Gastrocnemius medialis (tissue), 4 donors: ENCODE measurements at regions not wholly inside any gene's neighbourhood (a gene's known extent, or its start where the extent isn't known, plus 50 kb on each side); places are given as distances from the start of the nearest gene placed in this dataset.
"Not testable (repeated sequence)": the region's sequence is repeated elsewhere in the genome, so short reads cannot be mapped to it uniquely, and the experiment has no call there.

Experiments used
- ATAC-seq, 2 donors: fragments of 150-250 bp; one replicate each; pipeline ENCODE4 v1.9.1; 2016
- DNase-seq, 2 donors: peaks; one replicate each; pipeline ENCODE4 v3.0.0-alpha.2; 2019
- H3K27ac ChIP-seq, 4 donors: fragments of 200-600 bp; sonication (generic); 1 replicate in 1 of 4; 2 replicates in 3 of 4; pipeline ENCODE4 v1.5.1; 2016 to 2018; ENCODE audit warnings: mild to moderate bottlenecking in 2 of 4, moderate library complexity in 1 of 4
- H3K27me3 ChIP-seq, 3 donors: fragments of 200-600 bp; sonication (generic) in 2 of 3; 1 replicate in 1 of 3; 2 replicates in 2 of 3; pipeline versions ENCODE4 v1.5.1 to v1.6.0; 2016 to 2019; ENCODE audit warnings: mild to moderate bottlenecking in 1 of 3, moderate library complexity in 1 of 3
- H3K36me3 ChIP-seq, 2 donors: fragments of 200-600 bp; sonication (generic) in 1 of 2; one replicate each; pipeline ENCODE4 v1.5.1; 2017 to 2018
- H3K4me1 ChIP-seq, 2 donors: fragments of 200-600 bp; sonication (generic) in 1 of 2; one replicate each; pipeline ENCODE4 v1.5.1; 2016 to 2017; ENCODE audit warnings: mild to moderate bottlenecking in 2 of 2
- H3K4me3 ChIP-seq, 4 donors: fragments of 200-600 bp; sonication (generic) in 3 of 4; 1 replicate in 1 of 4; 2 replicates in 3 of 4; pipeline ENCODE4 v1.5.1; 2016 to 2019; ENCODE audit warnings: mild to moderate bottlenecking in 2 of 4
- H3K9me3 ChIP-seq, 3 donors: fragments of 200-600 bp; sonication (generic) in 2 of 3; 1 replicate in 1 of 3; 2 replicates in 2 of 3; pipeline ENCODE4 v1.5.1; 2016 to 2019
- POLR2A ChIP-seq, 2 donors: fragments of 450-650 bp; IDR thresholded peaks; one replicate each; pipeline ENCODE4 v1.6.1; 2017; ENCODE audit warnings: antibody characterized with exemption in 2 of 2, mild to moderate bottlenecking in 2 of 2, moderate library complexity in 2 of 2
- in situ Hi-C, 4 donors: fragments of 200-750 bp; cut with MboI; loops; one replicate each; pipeline versions ENCODE4 v1.15.0 to v1.8.0; 2017; ENCODE audit warnings: low sequenced_read_pairs in 4 of 4
- intact Hi-C: fragments of 100-400 bp; cut with DNase I; formaldehyde crosslinking; loops from one replicate; pipeline ENCODE4 v1.15.1; 2023; ENCODE audit warnings: low total_unique reads
- TF ChIP-seq, protein P1 (sequence below), 5 experiments: fragments of 450-650 bp in 3 of 5; fragments of 200-600 bp in 2 of 5; sonication (generic) in 2 of 5; IDR thresholded peaks in 4 of 5; conservative IDR thresholded peaks in 1 of 5; 1 replicate in 4 of 5; 2 replicates in 1 of 5; pipeline ENCODE4 v1.5.1; 2016 to 2019; ENCODE audit warnings: antibody characterized with exemption in 5 of 5, mild to moderate bottlenecking in 3 of 5, moderate library complexity in 3 of 5

DNA sequence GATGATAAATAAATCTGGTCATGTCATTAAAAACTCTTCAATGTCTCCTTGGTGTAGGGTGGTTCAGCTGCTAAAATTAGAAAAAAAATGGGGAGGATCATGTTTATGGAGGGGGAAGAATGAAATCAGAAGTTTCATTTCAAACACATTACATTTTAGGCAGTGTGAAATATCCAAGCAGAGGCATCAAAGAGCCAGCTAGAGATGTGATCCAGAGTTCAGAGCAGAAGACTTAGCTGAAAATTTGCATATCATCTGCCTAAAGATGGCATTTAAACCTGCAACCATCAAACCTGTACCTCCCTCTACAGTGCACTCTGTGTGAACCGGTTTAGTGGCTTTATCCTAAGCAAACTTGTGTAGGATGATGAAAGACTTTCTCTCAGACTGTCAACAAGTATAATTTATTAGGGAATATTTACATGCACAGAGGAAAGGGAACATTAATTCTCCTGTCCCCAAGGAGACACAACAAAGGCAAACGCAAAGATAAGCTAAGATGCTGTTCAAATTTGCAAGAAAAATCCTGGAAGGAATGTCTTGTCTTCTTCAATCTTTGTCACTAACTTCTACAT lies 84.8 kb upstream of the PLEKHG1 start:
- in situ Hi-C loops (no loop called here), intact Hi-C loops (no loop called here)
- Histone ChIP-seq H3K4me3 (no peak overlapping the region), H3K4me1 (no peaks in the 10 kb centered on the region), H3K27me3 (no peaks in the 10 kb centered on the region), H3K9me3 (no peaks in the 10 kb centered on the region), H3K36me3 (no peaks in the 10 kb centered on the region), H3K27ac (no peak overlapping the region)
- TF ChIP-seq, protein P1, sequence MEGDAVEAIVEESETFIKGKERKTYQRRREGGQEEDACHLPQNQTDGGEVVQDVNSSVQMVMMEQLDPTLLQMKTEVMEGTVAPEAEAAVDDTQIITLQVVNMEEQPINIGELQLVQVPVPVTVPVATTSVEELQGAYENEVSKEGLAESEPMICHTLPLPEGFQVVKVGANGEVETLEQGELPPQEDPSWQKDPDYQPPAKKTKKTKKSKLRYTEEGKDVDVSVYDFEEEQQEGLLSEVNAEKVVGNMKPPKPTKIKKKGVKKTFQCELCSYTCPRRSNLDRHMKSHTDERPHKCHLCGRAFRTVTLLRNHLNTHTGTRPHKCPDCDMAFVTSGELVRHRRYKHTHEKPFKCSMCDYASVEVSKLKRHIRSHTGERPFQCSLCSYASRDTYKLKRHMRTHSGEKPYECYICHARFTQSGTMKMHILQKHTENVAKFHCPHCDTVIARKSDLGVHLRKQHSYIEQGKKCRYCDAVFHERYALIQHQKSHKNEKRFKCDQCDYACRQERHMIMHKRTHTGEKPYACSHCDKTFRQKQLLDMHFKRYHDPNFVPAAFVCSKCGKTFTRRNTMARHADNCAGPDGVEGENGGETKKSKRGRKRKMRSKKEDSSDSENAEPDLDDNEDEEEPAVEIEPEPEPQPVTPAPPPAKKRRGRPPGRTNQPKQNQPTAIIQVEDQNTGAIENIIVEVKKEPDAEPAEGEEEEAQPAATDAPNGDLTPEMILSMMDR (IDR thresholded peaks at IDR 0.05 in 4 of 5, conservative IDR thresholded peaks at IDR 0.05 in 1 of 5) = no peak
- no peak for TF ChIP-seq POLR2A (IDR thresholded peaks at IDR 0.05)
- no peak for DNase-seq
- no peak for ATAC-seq

DNA sequence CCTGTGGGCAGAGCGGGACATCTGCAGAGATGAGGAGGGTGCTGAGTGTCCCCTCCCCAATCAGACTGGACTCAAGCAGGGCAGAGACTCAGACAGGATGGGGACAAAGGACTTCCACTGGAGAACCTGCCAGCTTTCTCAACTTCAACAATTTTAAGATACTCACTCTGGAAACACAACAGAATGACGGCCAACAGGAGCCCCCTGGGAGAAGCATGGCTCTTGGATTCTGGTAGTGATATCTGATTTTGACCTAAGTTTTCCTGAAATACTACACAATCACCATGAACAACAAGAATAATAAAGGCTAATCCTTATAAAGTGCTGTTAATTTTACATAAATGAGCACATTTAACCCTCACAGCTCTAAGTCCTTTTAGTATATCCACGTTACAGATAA lies 83.5 kb upstream of the PLEKHG1 start:
- Histone ChIP-seq H3K4me1 (no peaks in the 10 kb centered on the region), H3K36me3 (no peaks in the 10 kb centered on the region), H3K27me3 (no peaks in the 10 kb centered on the region), H3K27ac (no peak overlapping the region), H3K4me3 (no peak overlapping the region), H3K9me3 (no peaks in the 10 kb centered on the region)
- no peak for DNase-seq
- in situ Hi-C loops (no loop called here), intact Hi-C loops (no loop called here)
- ATAC-seq = no peak
- TF ChIP-seq, protein P1 (IDR thresholded peaks at IDR 0.05 in 4 of 5, conservative IDR thresholded peaks at IDR 0.05 in 1 of 5) = no peak
- no peak for TF ChIP-seq POLR2A (IDR thresholded peaks at IDR 0.05)

DNA sequence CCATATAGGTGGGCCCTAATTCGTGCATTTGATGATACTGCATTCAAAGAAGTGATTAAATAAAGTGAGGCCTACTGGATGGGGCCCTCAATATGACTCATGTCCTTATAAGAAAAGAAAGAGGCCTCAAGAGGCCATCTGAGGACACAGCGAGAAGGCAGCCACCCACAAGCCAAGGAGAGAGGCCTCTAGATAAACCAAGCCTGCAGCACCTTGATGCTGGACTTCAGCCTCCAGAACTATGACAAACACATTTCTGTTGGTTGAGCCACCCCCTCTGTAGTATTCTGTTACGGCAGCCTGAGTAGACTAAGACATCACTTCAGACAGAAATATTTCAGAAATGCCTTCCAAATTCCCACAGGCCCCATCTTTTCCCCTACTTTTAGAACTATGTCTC lies 82.5 kb upstream of the PLEKHG1 start:
- no peaks in the 10 kb centered on the region for H3K36me3 ChIP-seq
- in situ Hi-C loops (no loop called here), intact Hi-C loops (no loop called here)
- ATAC-seq (no peak), DNase-seq (no peak)
- H3K4me1 ChIP-seq = no peaks in the 10 kb centered on the region
- no peak for TF ChIP-seq POLR2A (IDR thresholded peaks at IDR 0.05)
- TF ChIP-seq, protein P1 (IDR thresholded peaks at IDR 0.05 in 4 of 5, conservative IDR thresholded peaks at IDR 0.05 in 1 of 5) = no peak
- no peaks in the 10 kb centered on the region for H3K9me3 ChIP-seq
- no peaks in the 10 kb centered on the region for H3K27me3 ChIP-seq
- no peak overlapping the region for H3K27ac ChIP-seq
- no peak overlapping the region for H3K4me3 ChIP-seq

DNA sequence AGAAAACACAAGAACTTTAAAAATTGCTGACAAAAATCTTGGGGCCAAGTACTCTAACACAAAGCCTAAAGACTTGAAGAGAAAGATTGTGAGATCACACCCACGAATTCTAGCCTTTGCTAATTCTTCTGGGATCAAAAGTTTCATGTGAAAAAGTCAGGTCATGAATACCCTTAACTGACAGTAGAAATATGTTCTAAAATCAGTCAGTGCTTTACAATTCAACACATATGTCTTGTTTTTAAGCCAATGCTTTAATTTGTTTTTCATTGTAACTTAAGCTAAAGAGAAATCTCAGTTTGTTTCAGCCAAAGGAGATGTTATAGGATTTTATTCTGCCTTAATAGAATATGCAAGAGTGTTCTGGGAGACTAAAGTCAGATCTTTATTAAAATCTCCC lies 78.2 kb upstream of the PLEKHG1 start:
- Histone ChIP-seq H3K4me3 (no peak overlapping the region), H3K9me3 (no peaks in the 10 kb centered on the region), H3K27ac (no peak overlapping the region), H3K36me3 (no peaks in the 10 kb centered on the region), H3K27me3 (no peaks in the 10 kb centered on the region), H3K4me1 (no peaks in the 10 kb centered on the region)
- TF ChIP-seq POLR2A (IDR thresholded peaks at IDR 0.05) = no peak
- in situ Hi-C loops = no loop called here
- DNase-seq (no peak), ATAC-seq (no peak)
- intact Hi-C loops = no loop called here

DNA sequence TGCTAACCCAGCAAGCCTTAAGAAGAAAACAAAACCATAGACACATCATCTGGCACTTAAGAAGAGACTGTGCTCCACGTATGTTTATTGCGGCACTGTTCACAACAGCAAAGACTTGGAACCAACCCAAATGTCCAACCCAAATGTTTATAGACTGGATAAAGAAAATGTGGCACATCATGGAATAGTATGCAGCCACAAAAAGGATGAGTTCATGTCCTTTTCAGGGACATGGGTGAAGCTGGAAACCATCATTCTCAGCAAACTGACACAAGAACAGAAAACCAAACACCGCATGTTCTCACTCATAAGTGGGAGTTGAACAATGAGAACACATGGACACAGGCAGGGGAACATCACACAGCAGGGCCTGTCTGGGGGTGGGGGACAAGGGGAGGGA lies 76.5 kb upstream of the PLEKHG1 start:
- H3K9me3 ChIP-seq, H3K36me3 ChIP-seq, H3K27ac ChIP-seq, intact Hi-C loops, H3K4me1 ChIP-seq, H3K4me3 ChIP-seq, in situ Hi-C loops, ATAC-seq, H3K27me3 ChIP-seq, DNase-seq: not testable (repeated sequence)

DNA sequence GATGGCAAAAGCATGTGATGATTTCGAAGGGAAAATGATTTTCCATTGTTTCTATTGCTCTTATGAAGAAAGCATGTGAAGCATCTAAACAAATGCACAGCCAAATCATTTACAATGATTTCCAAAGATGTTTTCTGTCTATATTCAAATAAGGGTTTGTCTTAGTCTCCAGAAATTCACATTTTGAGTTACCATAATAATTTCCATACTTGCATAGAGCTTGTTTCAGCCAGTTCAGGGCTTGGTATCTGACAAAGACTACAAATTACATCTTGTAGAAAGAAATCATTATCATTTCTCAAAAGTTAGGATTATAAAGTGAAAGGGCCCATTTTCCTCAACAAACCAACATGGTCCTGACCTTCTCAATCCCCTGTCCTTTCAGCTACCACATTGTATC lies 74.4 kb upstream of the PLEKHG1 start:
- Histone ChIP-seq H3K4me3 (no peak overlapping the region), H3K9me3 (no peaks in the 10 kb centered on the region), H3K27me3 (no peaks in the 10 kb centered on the region), H3K27ac (no peak overlapping the region), H3K36me3 (no peaks in the 10 kb centered on the region), H3K4me1 (no peaks in the 10 kb centered on the region)
- TF ChIP-seq POLR2A (IDR thresholded peaks at IDR 0.05) = no peak
- TF ChIP-seq, protein P1 (IDR thresholded peaks at IDR 0.05 in 4 of 5, conservative IDR thresholded peaks at IDR 0.05 in 1 of 5) = no peak
- ATAC-seq = no peak
- in situ Hi-C loops = no loop called here
- DNase-seq = no peak
- intact Hi-C loops = no loop called here
